ENCODE measurements at regions not wholly inside any gene's neighbourhood (a gene's known extent, or its start where the extent isn't known, plus 50 kb on each side); places are given as distances from the start of the nearest gene placed in this dataset.

DNA sequence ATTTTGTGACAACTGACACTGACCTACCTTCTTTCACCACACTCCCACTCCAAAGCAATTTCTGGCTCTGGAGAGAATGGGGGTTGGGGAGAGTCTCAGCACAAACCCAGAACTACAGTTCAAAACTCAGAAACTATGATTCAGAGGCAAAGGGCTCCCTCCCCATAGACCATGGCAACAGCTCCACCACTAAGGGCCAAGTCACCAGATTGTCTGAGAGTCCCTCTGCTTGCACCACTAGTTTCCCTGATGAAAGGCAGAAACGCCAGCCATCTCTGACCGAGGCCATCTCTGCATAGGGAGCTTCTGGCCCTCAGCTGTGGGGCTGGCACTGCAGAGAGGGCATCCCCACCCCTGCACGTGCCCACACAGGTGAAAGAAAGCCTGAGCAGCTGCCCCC lies 112.4 kb upstream of the VSTM2B start:
- TF ChIP-seq, protein P1, sequence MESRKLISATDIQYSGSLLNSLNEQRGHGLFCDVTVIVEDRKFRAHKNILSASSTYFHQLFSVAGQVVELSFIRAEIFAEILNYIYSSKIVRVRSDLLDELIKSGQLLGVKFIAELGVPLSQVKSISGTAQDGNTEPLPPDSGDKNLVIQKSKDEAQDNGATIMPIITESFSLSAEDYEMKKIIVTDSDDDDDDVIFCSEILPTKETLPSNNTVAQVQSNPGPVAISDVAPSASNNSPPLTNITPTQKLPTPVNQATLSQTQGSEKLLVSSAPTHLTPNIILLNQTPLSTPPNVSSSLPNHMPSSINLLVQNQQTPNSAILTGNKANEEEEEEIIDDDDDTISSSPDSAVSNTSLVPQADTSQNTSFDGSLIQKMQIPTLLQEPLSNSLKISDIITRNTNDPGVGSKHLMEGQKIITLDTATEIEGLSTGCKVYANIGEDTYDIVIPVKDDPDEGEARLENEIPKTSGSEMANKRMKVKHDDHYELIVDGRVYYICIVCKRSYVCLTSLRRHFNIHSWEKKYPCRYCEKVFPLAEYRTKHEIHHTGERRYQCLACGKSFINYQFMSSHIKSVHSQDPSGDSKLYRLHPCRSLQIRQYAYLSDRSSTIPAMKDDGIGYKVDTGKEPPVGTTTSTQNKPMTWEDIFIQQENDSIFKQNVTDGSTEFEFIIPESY (IDR thresholded peaks at IDR 0.05; ENCODE audit: extremely low read depth, insufficient replicate concordance, low read length), result no peak
- TF ChIP-seq ELF1 (IDR thresholded peaks at IDR 0.05; ENCODE audit: borderline replicate concordance, low read depth) (no peak), POLR2AphosphoS5 (IDR thresholded peaks at IDR 0.05; ENCODE audit: low read depth, low read length) (no peak), POLR2A (IDR thresholded peaks at IDR 0.05; ENCODE audit: borderline replicate concordance, extremely low read depth, insufficient read depth, insufficient read length) (no peak), EZH2 (IDR thresholded peaks at IDR 0.05) (no peak), CEBPB (IDR thresholded peaks at IDR 0.05; ENCODE audit: low read depth) (no peak), ZNF274 (IDR thresholded peaks at IDR 0.05; ENCODE audit: low read depth, low read length) (no peak), SRF (IDR thresholded peaks at IDR 0.05; ENCODE audit: low read depth) (no peak), SP1 (IDR thresholded peaks at IDR 0.05; ENCODE audit: low read depth) (no peak), EZH2phosphoT487 (IDR thresholded peaks at IDR 0.05; ENCODE audit: borderline replicate concordance) (no peak)
- TF ChIP-seq, protein P2, sequence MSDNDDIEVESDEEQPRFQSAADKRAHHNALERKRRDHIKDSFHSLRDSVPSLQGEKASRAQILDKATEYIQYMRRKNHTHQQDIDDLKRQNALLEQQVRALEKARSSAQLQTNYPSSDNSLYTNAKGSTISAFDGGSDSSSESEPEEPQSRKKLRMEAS (IDR thresholded peaks at IDR 0.05), result no peak
- TF ChIP-seq, protein P3, sequence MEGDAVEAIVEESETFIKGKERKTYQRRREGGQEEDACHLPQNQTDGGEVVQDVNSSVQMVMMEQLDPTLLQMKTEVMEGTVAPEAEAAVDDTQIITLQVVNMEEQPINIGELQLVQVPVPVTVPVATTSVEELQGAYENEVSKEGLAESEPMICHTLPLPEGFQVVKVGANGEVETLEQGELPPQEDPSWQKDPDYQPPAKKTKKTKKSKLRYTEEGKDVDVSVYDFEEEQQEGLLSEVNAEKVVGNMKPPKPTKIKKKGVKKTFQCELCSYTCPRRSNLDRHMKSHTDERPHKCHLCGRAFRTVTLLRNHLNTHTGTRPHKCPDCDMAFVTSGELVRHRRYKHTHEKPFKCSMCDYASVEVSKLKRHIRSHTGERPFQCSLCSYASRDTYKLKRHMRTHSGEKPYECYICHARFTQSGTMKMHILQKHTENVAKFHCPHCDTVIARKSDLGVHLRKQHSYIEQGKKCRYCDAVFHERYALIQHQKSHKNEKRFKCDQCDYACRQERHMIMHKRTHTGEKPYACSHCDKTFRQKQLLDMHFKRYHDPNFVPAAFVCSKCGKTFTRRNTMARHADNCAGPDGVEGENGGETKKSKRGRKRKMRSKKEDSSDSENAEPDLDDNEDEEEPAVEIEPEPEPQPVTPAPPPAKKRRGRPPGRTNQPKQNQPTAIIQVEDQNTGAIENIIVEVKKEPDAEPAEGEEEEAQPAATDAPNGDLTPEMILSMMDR (IDR thresholded peaks at IDR 0.05 in 2 of 3, conservative IDR thresholded peaks at IDR 0.05 in 1 of 3; ENCODE audit: borderline replicate concordance in 1 of 3, insufficient read depth in 1 of 3, low read depth in 2 of 3, low read length in 2 of 3), result no peak
- TF ChIP-seq, protein P4, sequence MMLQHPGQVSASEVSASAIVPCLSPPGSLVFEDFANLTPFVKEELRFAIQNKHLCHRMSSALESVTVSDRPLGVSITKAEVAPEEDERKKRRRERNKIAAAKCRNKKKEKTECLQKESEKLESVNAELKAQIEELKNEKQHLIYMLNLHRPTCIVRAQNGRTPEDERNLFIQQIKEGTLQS (IDR thresholded peaks at IDR 0.05), result no peak
- TF ChIP-seq, protein P5, sequence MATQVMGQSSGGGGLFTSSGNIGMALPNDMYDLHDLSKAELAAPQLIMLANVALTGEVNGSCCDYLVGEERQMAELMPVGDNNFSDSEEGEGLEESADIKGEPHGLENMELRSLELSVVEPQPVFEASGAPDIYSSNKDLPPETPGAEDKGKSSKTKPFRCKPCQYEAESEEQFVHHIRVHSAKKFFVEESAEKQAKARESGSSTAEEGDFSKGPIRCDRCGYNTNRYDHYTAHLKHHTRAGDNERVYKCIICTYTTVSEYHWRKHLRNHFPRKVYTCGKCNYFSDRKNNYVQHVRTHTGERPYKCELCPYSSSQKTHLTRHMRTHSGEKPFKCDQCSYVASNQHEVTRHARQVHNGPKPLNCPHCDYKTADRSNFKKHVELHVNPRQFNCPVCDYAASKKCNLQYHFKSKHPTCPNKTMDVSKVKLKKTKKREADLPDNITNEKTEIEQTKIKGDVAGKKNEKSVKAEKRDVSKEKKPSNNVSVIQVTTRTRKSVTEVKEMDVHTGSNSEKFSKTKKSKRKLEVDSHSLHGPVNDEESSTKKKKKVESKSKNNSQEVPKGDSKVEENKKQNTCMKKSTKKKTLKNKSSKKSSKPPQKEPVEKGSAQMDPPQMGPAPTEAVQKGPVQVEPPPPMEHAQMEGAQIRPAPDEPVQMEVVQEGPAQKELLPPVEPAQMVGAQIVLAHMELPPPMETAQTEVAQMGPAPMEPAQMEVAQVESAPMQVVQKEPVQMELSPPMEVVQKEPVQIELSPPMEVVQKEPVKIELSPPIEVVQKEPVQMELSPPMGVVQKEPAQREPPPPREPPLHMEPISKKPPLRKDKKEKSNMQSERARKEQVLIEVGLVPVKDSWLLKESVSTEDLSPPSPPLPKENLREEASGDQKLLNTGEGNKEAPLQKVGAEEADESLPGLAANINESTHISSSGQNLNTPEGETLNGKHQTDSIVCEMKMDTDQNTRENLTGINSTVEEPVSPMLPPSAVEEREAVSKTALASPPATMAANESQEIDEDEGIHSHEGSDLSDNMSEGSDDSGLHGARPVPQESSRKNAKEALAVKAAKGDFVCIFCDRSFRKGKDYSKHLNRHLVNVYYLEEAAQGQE (IDR thresholded peaks at IDR 0.05; ENCODE audit: low read depth), result no peak
